B cell (primary cell): ENCODE measurements at regions not wholly inside any gene's neighbourhood (a gene's known extent, or its start where the extent isn't known, plus 50 kb on each side); places are given as distances from the start of the nearest gene placed in this dataset.
A peak's percentile ranks its signal among the peaks of the same experiment; 100 is the strongest.

Experiments used
- ATAC-seq: fragments of 200-7000 bp; cut with Tn5 transposase; one replicate; pipeline ENCODE4 v1.10.0; 2021; ENCODE audit warnings: low read depth, mild to moderate bottlenecking, moderate number of reproducible peaks, moderate library complexity
- CTCF ChIA-PET: fragments of 350-600 bp; sonication (Branson Sonifier 250); formaldehyde crosslinking; loops from one replicate; lab custom pipeline; 2021; ENCODE audit warnings: antibody characterized with exemption, inconsistent platforms; lab: Charles Lee
- POLR2A ChIA-PET: fragments of 350-600 bp; sonication (Branson Sonifier 250); formaldehyde crosslinking; loops from one replicate; lab custom pipeline; 2021; ENCODE audit warnings: antibody characterized with exemption; lab: Charles Lee
- DNase-seq: peaks from one replicate; pipeline ENCODE4 v3.0.0; 2013
- H2AFZ ChIP-seq: 2 replicates; pipeline ENCODE4 v1.6.1; 2012; ENCODE audit warnings: mild to moderate bottlenecking, low read depth, low read length; ENCODE audit not compliant: insufficient read depth, poor library complexity, severe bottlenecking
- H3K27ac ChIP-seq, 2 donors: 1 replicate in 1 of 2; 2 replicates in 1 of 2; pipeline ENCODE4 v1.5.1; 2012 to 2013; ENCODE audit warnings: low read length in 2 of 2, mild to moderate bottlenecking in 2 of 2, moderate library complexity in 1 of 2
- H3K27me3 ChIP-seq, 4 experiments: fragments of 200-600 bp in 1 of 4; sonication (generic) in 1 of 4; replicated peaks in 1 of 4; 1 replicate in 2 of 4; 2 replicates in 2 of 4; pipeline versions ENCODE4 v1.6.1 to v1.7.0; 2013 to 2016; ENCODE audit warnings: low read length in 3 of 4, mild to moderate bottlenecking in 2 of 4, mixed read lengths in 1 of 4, moderate library complexity in 1 of 4; ENCODE audit not compliant: insufficient read depth in 4 of 4, control insufficient read depth in 3 of 4; ENCODE audit errors: control extremely low read depth in 1 of 4
- H3K36me3 ChIP-seq, 2 experiments: replicated peaks in 1 of 2; 1 replicate in 1 of 2; 2 replicates in 1 of 2; pipeline versions ENCODE4 v1.6.1 to v1.7.1; 2013; ENCODE audit warnings: low read length in 1 of 2; ENCODE audit not compliant: insufficient read depth in 2 of 2, control insufficient read depth in 1 of 2; ENCODE audit errors: control extremely low read depth in 1 of 2, extremely low read depth in 1 of 2
- H3K4me1 ChIP-seq, 2 donors: fragments of 200-600 bp in 1 of 2; sonication (generic) in 1 of 2; 1 replicate in 1 of 2; 2 replicates in 1 of 2; pipeline versions ENCODE4 v1.5.1 to v1.6.1; 2013 to 2017; ENCODE audit warnings: low read length in 2 of 2; ENCODE audit not compliant: control insufficient read depth in 2 of 2, insufficient read depth in 2 of 2
- H3K4me2 ChIP-seq: replicated peaks from 2 replicates; pipeline ENCODE3; 2012; ENCODE audit warnings: mild to moderate bottlenecking, low read depth, low read length; ENCODE audit not compliant: poor library complexity, severe bottlenecking
- H3K4me3 ChIP-seq, 5 experiments: fragments of 200-600 bp in 1 of 5; sonication (generic) in 1 of 5; 1 replicate in 3 of 5; 2 replicates in 2 of 5; pipeline versions ENCODE4 v1.5.1 to v1.7.0; 2011 to 2016; ENCODE audit warnings: low read length in 4 of 5, mild to moderate bottlenecking in 4 of 5, low read depth in 2 of 5, control low read depth in 1 of 5, moderate library complexity in 1 of 5; ENCODE audit not compliant: insufficient read depth in 1 of 5; ENCODE audit errors: control extremely low read depth in 1 of 5, extremely low read depth in 1 of 5
- H3K79me2 ChIP-seq: fragments of 200-600 bp; sonication (generic); one replicate; pipeline ENCODE4 v1.6.0; 2016; ENCODE audit warnings: low read length; ENCODE audit not compliant: control insufficient read depth, insufficient read depth
- H3K9ac ChIP-seq: fragments of 200-600 bp; sonication (generic); 2 replicates; pipeline ENCODE4 v1.6.1; 2017; ENCODE audit warnings: mild to moderate bottlenecking, low read length, moderate library complexity
- H3K9me3 ChIP-seq, 3 donors: one replicate each; pipeline versions ENCODE4 v1.6.1 to v1.7.1; 2013; ENCODE audit warnings: low read length in 2 of 3; ENCODE audit not compliant: control insufficient read depth in 2 of 3, insufficient read depth in 1 of 3; ENCODE audit errors: control extremely low read depth in 1 of 3
- H4K20me1 ChIP-seq: 2 replicates; pipeline ENCODE4 v1.6.0; 2012; ENCODE audit warnings: mild to moderate bottlenecking, low read length; ENCODE audit not compliant: insufficient read depth, control insufficient read depth, poor library complexity, severe bottlenecking
- H3K27ac Mint-ChIP-seq: one replicate; pipeline ENCODE4 v1.8.0; 2021; ENCODE audit warnings: mixed read lengths
- H3K27me3 Mint-ChIP-seq: one replicate; pipeline ENCODE4 v1.8.0; 2021; ENCODE audit warnings: mixed read lengths
- H3K4me1 Mint-ChIP-seq: one replicate; pipeline ENCODE4 v1.8.0; 2021; ENCODE audit warnings: mixed read lengths
- H3K4me3 Mint-ChIP-seq: one replicate; pipeline ENCODE4 v1.8.0; 2021; ENCODE audit warnings: mixed read lengths
- H3K9me3 Mint-ChIP-seq: one replicate; pipeline ENCODE4 v1.8.0; 2022; ENCODE audit warnings: mixed read lengths; ENCODE audit not compliant: insufficient read depth
- CTCF ChIP-seq: fragments of 200-600 bp; IDR thresholded peaks from one replicate; pipeline ENCODE4 v1.8.0; 2022; ENCODE audit warnings: antibody characterized with exemption, mild to moderate bottlenecking
- EZH2 ChIP-seq: IDR thresholded peaks from 2 replicates; pipeline ENCODE4 v1.6.1; 2012; ENCODE audit warnings: borderline replicate concordance, low read depth, mild to moderate bottlenecking, moderate library complexity, low read length; ENCODE audit not compliant: insufficient read depth, poor library complexity, severe bottlenecking
- WGBS: methylation state at CpG from one replicate; pipeline ENCODE4 v1.1.5; 2013; ENCODE audit warnings: missing lambda C conversion rate; ENCODE audit not compliant: insufficient coverage; 5-methylcytosine and 5-hydroxymethylcytosine counted together
- intact Hi-C: fragments of 100-400 bp; cut with micrococcal nuclease; formaldehyde crosslinking; loops from one replicate; pipeline ENCODE4 v1.10.0; 2022

GRCh38 chr13:109869312-109870237 is 83.2 kb upstream of the IRS2 start:
- peak overlapping the region; percentile 8 for H3K4me3 Mint-ChIP-seq
- Histone ChIP-seq H3K4me1 (peaks cover 0 to 11% of the 10 kb centered on the region in 2 donors), H3K9ac (no peak overlapping the region), H3K9me3 (no peaks in the 10 kb centered on the region), H3K27me3 (peaks cover 0 to 8% (median 0%) of the 10 kb centered on the region in 4 experiments), H3K4me3 (peak overlapping the region in 2 of 5 experiments; percentile 5 to 25), H4K20me1 (no peaks in the 10 kb centered on the region), H2AFZ (peak overlapping the region; percentile 9), H3K27ac (no peak overlapping the region), H3K4me2 (peak overlapping the region; percentile 49), H3K79me2 (no peaks in the 10 kb centered on the region), H3K36me3 (no peaks in the 10 kb centered on the region)
- ATAC-seq (no peak), DNase-seq (no peak)
- H3K4me1 Mint-ChIP-seq = no peaks in the 10 kb centered on the region
- no peak overlapping the region for H3K27ac Mint-ChIP-seq
- ChIA-PET CTCF (no interaction called here), POLR2A (no interaction called here)
- no peaks in the 10 kb centered on the region for H3K9me3 Mint-ChIP-seq
- TF ChIP-seq EZH2 (no peak), CTCF (no peak)
- WGBS = 52% methylated on average over 41 of the region's 43 CpGs
- H3K27me3 Mint-ChIP-seq = peaks cover 7% of the 10 kb centered on the region
- intact Hi-C loops = no loop called here

- Histone ChIP-seq H3K4me2 (peak overlapping the region; percentile 49), H4K20me1 (no peaks in the 10 kb centered on the region), H2AFZ (no peak overlapping the region), H3K9me3 (no peaks in the 10 kb centered on the region), H3K9ac (no peak overlapping the region), H3K27me3 (peaks cover 0 to 8% (median 0%) of the 10 kb centered on the region in 4 experiments), H3K4me1 (peaks cover 0 to 11% of the 10 kb centered on the region in 2 donors), H3K79me2 (no peaks in the 10 kb centered on the region), H3K27ac (no peak overlapping the region), H3K36me3 (no peaks in the 10 kb centered on the region), H3K4me3 (no peak overlapping the region)
- CTCF ChIA-PET = no interaction called here
- 100% methylated on average over 1 of the region's 3 CpGs for WGBS
- TF ChIP-seq CTCF (no peak), EZH2 (no peak)
- H3K27me3 Mint-ChIP-seq = peaks cover 3% of the 10 kb centered on the region
- H3K4me3 Mint-ChIP-seq = no peak overlapping the region
- ATAC-seq = no peak
- no peaks in the 10 kb centered on the region for H3K9me3 Mint-ChIP-seq
- POLR2A ChIA-PET = no interaction called here
- H3K27ac Mint-ChIP-seq = no peak overlapping the region
- intact Hi-C loops = no loop called here
- H3K4me1 Mint-ChIP-seq = no peaks in the 10 kb centered on the region
- DNase-seq = no peak
These were observed 82.4 kb upstream of the IRS2 start for GRCh38 chr13:109868578-109869311.
